ENCODE measurements at regions not wholly inside any gene's neighbourhood (a gene's known extent, or its start where the extent isn't known, plus 50 kb on each side); places are given as distances from the start of the nearest gene placed in this dataset.
A peak's percentile ranks its signal among the peaks of the same experiment; 100 is the strongest.

DNA sequence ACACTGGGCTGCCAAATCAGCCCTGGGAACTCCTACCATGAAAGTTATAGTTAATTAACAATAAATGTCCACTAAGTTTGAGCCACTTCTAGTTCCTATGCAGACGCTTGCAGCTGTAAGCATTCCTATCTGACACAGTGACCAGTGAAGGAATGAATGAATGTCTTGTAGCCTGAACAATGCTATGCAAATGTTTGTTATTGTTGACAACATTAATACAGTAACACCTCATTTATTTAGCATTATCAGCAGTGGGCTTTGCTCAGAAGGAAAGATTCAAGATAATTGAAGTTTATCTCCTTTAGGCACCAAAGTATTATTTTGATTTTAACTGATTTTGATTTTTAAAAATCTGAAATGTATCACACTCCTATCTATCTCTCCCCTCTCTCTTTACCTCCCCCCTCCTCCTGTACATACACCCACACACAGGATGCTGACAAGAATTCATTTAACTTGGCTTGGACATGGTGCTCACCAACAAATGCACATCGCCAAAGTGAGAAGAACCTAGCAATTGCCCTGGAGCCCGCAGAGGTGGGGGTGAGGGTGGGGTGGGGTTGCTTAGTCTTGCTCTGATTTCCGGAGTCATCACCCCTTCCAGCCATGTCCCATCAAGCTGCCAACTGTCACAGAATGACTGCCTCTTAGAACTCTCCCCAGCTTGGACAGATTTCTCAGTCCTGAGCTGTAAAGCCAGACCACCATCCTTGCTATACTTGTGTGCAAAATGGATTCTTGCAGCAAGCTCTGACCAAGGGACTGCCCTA, 215.3 kb upstream of the CSF3R start:
- H3K4me3 ChIP-seq: no peak overlapping the region
- no peaks in the 10 kb centered on the region for H3K4me1 ChIP-seq
- H3K36me3 ChIP-seq: no peaks in the 10 kb centered on the region
- TF ChIP-seq, protein P1, sequence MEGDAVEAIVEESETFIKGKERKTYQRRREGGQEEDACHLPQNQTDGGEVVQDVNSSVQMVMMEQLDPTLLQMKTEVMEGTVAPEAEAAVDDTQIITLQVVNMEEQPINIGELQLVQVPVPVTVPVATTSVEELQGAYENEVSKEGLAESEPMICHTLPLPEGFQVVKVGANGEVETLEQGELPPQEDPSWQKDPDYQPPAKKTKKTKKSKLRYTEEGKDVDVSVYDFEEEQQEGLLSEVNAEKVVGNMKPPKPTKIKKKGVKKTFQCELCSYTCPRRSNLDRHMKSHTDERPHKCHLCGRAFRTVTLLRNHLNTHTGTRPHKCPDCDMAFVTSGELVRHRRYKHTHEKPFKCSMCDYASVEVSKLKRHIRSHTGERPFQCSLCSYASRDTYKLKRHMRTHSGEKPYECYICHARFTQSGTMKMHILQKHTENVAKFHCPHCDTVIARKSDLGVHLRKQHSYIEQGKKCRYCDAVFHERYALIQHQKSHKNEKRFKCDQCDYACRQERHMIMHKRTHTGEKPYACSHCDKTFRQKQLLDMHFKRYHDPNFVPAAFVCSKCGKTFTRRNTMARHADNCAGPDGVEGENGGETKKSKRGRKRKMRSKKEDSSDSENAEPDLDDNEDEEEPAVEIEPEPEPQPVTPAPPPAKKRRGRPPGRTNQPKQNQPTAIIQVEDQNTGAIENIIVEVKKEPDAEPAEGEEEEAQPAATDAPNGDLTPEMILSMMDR (IDR thresholded peaks at IDR 0.05): no peak
- no peak overlapping the region for H3K27ac ChIP-seq
- no peaks in the 10 kb centered on the region for H3K9me3 ChIP-seq
- H3K27me3 ChIP-seq: peaks cover 0 to 59% of the 10 kb centered on the region in 2 donors
- DNase-seq: peak in 2 of 4 donors; percentile 19 to 35
- no peak for ATAC-seq
- intact Hi-C loops (cut with DNase I): no loop called here

DNA sequence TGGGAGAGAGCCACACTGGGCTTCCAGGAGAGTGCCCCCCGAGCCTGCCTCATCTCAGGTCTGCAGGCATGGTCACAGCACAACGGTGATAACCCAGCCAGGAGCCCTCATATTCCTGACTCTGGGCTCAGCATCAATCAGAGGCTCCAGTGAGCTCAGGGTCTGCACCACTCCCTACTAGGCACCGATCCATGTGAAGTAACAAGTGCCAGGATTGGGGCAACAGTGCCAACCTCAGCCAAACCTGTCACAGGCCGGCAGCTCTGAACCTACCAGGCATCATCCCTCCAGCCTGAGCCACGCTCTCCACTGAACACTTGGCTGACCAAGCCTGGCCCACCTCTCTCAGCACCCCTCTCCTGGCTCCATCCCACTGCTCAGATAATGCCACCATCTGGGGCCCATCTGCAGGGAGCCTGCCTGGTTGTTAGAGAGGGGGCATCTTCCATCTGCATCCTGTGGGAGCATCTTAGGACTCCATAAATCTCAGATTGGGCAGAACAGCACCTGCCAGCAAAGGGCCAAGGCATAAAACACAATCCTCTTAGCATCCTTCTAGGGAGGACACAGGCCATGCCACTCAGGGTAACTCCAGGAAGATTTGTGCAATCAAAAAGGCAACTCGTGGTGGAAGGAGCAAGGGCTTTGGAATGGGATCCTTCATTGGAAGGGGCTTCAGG, 213.7 kb upstream of the CSF3R start:
- intact Hi-C loops (cut with DNase I): no loop called here
- Histone ChIP-seq H3K27me3 (peaks cover 0 to 70% of the 10 kb centered on the region in 2 donors), H3K4me3 (no peak overlapping the region), H3K36me3 (no peaks in the 10 kb centered on the region), H3K27ac (no peak overlapping the region), H3K4me1 (no peaks in the 10 kb centered on the region), H3K9me3 (no peaks in the 10 kb centered on the region)
- TF ChIP-seq, protein P1 (IDR thresholded peaks at IDR 0.05): no peak
- no peak for ATAC-seq
- DNase-seq: no peak

- no peaks in the 10 kb centered on the region for H3K36me3 ChIP-seq
- H3K27ac ChIP-seq: no peak overlapping the region
- H3K27me3 ChIP-seq: peaks cover 0 to 79% of the 10 kb centered on the region in 2 donors
- DNase-seq: no peak
- no peaks in the 10 kb centered on the region for H3K4me1 ChIP-seq
- ATAC-seq: no peak
- H3K4me3 ChIP-seq: no peak overlapping the region
- H3K9me3 ChIP-seq: no peaks in the 10 kb centered on the region
- intact Hi-C loops (cut with DNase I): no loop called here
- TF ChIP-seq, protein P1 (IDR thresholded peaks at IDR 0.05): no peak
Observed at GRCh38 chr1:36693603-36694002, 210.9 kb upstream of the CSF3R start.

DNA sequence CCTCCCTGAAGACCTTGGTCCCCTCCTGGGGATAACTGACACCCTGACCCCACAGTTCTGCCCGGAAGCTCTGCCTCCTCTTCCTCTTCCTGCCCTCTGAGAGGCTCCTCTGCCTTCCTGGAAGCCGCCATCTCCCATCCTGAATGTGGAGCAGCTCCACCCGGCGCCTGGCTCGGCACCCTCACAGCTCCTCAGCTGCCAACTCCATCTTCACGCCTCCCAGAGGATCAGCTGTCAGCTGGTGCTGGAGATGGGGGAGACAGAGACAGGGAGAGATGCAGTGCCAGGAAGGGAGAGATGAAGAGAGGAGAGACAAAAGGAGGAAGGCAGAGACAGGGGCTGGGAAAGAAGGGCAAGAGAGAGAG, 210.4 kb upstream of the CSF3R start:
- TF ChIP-seq, protein P1 (IDR thresholded peaks at IDR 0.05): no peak

DNA sequence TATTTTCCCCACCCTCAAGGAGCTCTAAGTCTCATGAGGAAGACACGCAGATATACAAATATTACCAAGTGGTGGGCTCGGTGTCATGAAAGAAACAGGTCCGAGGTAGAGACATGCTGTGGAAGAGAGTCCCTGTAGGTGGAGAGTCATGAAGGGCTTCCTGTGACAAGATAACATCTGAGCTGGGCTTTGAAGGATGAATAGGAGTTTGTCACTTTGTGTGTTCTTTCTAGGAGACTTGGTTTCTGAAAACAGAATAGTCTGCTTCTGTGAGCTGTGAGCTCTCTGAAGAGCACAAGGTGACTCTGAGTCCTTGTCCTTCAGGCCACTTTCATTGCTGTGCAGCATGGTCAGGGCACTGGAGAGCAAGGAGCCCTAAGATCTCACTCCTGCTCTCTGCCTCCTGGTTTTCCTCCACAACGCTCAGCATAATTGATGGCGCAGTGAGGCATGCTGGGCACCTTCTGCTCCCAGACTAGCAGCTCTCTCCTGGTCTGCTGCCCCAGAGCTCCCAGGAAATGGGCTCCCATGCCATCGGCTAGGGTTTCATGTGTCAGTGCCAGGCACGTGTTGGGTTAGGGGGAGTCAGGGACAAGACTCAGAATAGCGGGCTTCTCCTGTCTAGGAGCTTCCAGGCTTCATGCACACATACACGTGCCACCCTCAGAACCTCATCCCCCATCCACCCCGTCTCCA, 209.9 kb upstream of the CSF3R start:
- Histone ChIP-seq H3K27me3 (peaks cover 2 to 70% of the 10 kb centered on the region in 2 donors), H3K9me3 (no peaks in the 10 kb centered on the region), H3K4me3 (no peak overlapping the region), H3K4me1 (no peaks in the 10 kb centered on the region), H3K36me3 (no peaks in the 10 kb centered on the region), H3K27ac (no peak overlapping the region)
- TF ChIP-seq, protein P1 (IDR thresholded peaks at IDR 0.05): no peak
- ATAC-seq: no peak
- DNase-seq: no peak
- intact Hi-C loops (cut with DNase I): no loop called here

More for the DNA sequence above, 210.4 kb upstream of the CSF3R start:
- H3K27ac ChIP-seq: no peak overlapping the region
- H3K27me3 ChIP-seq: peaks cover 0 to 74% of the 10 kb centered on the region in 2 donors
- ATAC-seq (no peak), DNase-seq (no peak)
- no peaks in the 10 kb centered on the region for H3K36me3 ChIP-seq
- intact Hi-C loops (cut with DNase I): no loop called here
- H3K9me3 ChIP-seq: no peaks in the 10 kb centered on the region
- H3K4me3 ChIP-seq: no peak overlapping the region
- no peaks in the 10 kb centered on the region for H3K4me1 ChIP-seq

All from left lung (tissue), 4 donors.